Effector memory CD8-positive, alpha-beta T cell (primary cell): ENCODE measurements at regions not wholly inside any gene's neighbourhood (a gene's known extent, or its start where the extent isn't known, plus 50 kb on each side); places are given as distances from the start of the nearest gene placed in this dataset.
"Not testable (repeated sequence)": the region's sequence is repeated elsewhere in the genome, so short reads cannot be mapped to it uniquely, and the experiment has no call there.

ENCODE experiments used
- ATAC-seq: fragments of 150-1000 bp; cut with Tn5 transposase; replicated peaks from 2 replicates; pipeline ENCODE4 v1.10.0; 2021; ENCODE audit warnings: mild to moderate bottlenecking, moderate library complexity
- DNase-seq, 3 experiments: peaks; one replicate each; pipeline ENCODE4 v3.0.0; 2021
- H3K27ac Mint-ChIP-seq, 2 donors: one replicate each; pipeline ENCODE4 v1.8.0; 2022; ENCODE audit warnings: mild to moderate bottlenecking in 2 of 2, mixed read lengths in 2 of 2, moderate library complexity in 2 of 2
- H3K27me3 Mint-ChIP-seq, 2 donors: one replicate each; pipeline ENCODE4 v1.8.0; 2022; ENCODE audit warnings: mixed read lengths in 2 of 2
- H3K36me3 Mint-ChIP-seq: one replicate; pipeline ENCODE4 v1.8.0; 2022; ENCODE audit warnings: mild to moderate bottlenecking, moderate library complexity, mixed read lengths; ENCODE audit not compliant: insufficient read depth
- H3K4me1 Mint-ChIP-seq, 2 donors: one replicate each; pipeline ENCODE4 v1.8.0; 2022; ENCODE audit warnings: low read depth in 2 of 2, mixed read lengths in 2 of 2
- H3K4me3 Mint-ChIP-seq, 2 donors: one replicate each; pipeline ENCODE4 v1.8.0; 2022; ENCODE audit warnings: mild to moderate bottlenecking in 2 of 2, mixed read lengths in 2 of 2, moderate library complexity in 2 of 2
- H3K9me3 Mint-ChIP-seq, 2 donors: one replicate each; pipeline ENCODE4 v1.8.0; 2022; ENCODE audit warnings: mixed read lengths in 2 of 2

DNA sequence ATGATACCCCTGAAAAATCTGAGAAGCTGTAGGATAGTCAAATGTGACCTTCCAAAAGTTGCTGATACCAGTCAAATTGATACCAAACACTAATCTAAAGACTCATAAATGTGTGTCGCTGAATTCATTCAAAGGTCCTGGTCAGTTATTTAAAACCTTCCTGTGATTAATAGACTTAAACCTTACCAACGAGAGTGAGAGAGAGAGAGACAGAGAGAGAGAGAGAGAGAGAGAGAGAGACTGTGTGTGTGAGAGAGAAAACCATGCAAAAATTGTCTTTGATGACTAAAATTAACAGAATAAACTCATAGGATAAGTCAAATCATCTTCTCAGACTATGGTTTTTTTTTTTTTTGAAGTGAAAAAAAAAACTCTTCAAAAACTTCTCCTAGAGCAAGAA lies 370.9 kb upstream of the HS3ST5 start:
- no peak overlapping the region for H3K27ac Mint-ChIP-seq
- no peak overlapping the region for H3K4me3 Mint-ChIP-seq
- no peaks in the 10 kb centered on the region for H3K4me1 Mint-ChIP-seq
- H3K9me3 Mint-ChIP-seq = peaks cover 9 to 20% of the 10 kb centered on the region in 2 donors
- H3K36me3 Mint-ChIP-seq = no peaks in the 10 kb centered on the region
- no peaks in the 10 kb centered on the region for H3K27me3 Mint-ChIP-seq
- ATAC-seq = no peak
- DNase-seq = no peak

DNA sequence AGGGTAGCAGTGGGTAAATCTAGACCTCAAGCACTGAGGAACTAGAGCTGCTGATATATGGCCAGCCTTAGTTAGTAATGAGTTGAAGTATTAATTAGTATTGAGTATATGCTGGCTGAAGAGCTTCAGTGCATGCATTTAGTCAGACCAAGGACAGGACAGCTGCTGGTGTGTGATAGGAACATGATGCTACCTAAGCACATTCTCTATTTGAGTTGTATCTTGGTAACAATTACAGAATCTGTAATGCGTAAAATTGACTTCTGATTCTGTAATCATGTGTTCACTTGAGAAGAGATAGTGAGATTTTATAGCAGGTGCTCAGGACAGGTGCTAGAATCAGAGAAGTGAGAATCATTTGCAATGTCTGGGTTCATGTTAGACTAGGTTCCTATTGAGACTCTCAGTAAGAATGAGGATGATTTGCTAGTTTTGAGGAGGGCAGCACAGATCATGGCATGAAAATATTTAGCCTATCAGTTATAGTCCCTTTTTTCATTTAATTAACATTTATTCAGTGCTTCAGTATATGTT lies 369.4 kb upstream of the HS3ST5 start:
- no peak overlapping the region for H3K4me3 Mint-ChIP-seq
- H3K27ac Mint-ChIP-seq = no peak overlapping the region
- peaks cover 8 to 13% of the 10 kb centered on the region in 2 donors for H3K9me3 Mint-ChIP-seq
- H3K4me1 Mint-ChIP-seq = no peaks in the 10 kb centered on the region
- ATAC-seq (no peak), DNase-seq (no peak)
- H3K36me3 Mint-ChIP-seq = no peaks in the 10 kb centered on the region
- H3K27me3 Mint-ChIP-seq = no peaks in the 10 kb centered on the region

- H3K27me3 Mint-ChIP-seq = no peaks in the 10 kb centered on the region
- H3K36me3 Mint-ChIP-seq = no peaks in the 10 kb centered on the region
- H3K27ac Mint-ChIP-seq = no peak overlapping the region
- peaks cover 3 to 7% of the 10 kb centered on the region in 2 donors for H3K9me3 Mint-ChIP-seq
- no peak overlapping the region for H3K4me3 Mint-ChIP-seq
- H3K4me1 Mint-ChIP-seq = no peaks in the 10 kb centered on the region
- ATAC-seq (no peak), DNase-seq (no peak)
These were observed 364.3 kb upstream of the HS3ST5 start for GRCh38 chr6:114707081-114707620.

DNA sequence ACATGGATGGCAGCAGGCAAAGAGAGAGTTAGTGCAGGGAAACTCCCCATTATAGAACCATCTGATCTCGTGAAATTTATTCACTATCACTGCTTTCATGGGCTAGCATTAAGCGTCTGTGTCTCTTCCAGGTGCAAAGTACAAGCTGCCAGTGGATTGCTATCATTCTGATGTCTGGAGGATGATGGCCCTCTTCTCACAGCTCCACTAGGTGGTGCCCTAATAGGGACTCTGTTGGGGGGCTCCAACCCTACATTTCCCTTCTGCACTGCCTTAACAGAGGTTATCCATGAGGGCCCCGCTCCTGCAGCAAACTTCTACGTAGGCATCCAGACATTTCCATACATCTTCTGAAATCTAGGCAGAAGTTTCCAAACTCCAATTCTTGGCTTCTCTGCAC lies 347.8 kb upstream of the HS3ST5 start:
- Mint-ChIP-seq H3K4me1 (no peaks in the 10 kb centered on the region), H3K27me3 (no peaks in the 10 kb centered on the region), H3K27ac (no peak overlapping the region), H3K4me3 (no peak overlapping the region), H3K36me3 (no peaks in the 10 kb centered on the region), H3K9me3 (peaks cover 0 to 8% of the 10 kb centered on the region in 2 donors)
- no peak for ATAC-seq
- no peak for DNase-seq

GRCh38 chr6:114659513-114659912 lies 316.7 kb upstream of the HS3ST5 start:
- H3K36me3 Mint-ChIP-seq = no peaks in the 10 kb centered on the region
- no peak for ATAC-seq
- H3K4me3 Mint-ChIP-seq = no peak overlapping the region

DNA sequence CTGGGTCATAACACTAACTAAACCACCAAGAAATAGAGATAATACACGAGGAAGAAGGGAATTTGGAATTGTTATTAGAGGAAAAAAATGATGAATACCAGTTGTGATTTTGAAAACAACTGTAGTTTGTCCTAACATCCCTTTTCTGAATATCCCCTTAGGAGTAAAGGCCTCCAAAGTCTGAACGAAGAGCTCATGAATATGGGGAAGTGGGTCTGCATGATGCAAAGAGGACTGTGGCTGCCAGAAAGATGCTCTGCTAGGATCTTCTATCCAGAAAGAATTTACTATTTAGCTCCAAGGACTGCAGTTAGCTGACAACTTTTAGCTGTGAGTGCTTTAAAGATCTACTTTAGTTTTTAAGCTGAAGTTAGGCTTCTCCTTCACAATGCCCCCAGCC lies 308.8 kb upstream of the HS3ST5 start:
- H3K27ac Mint-ChIP-seq = no peak overlapping the region
- H3K4me1 Mint-ChIP-seq = no peaks in the 10 kb centered on the region

More at GRCh38 chr6:114659513-114659912, 316.7 kb upstream of the HS3ST5 start:
- no peak for DNase-seq
- Mint-ChIP-seq H3K4me1 (no peaks in the 10 kb centered on the region), H3K27ac (no peak overlapping the region), H3K27me3 (no peaks in the 10 kb centered on the region), H3K9me3 (peaks cover 10 to 20% of the 10 kb centered on the region in 2 donors)

DNA sequence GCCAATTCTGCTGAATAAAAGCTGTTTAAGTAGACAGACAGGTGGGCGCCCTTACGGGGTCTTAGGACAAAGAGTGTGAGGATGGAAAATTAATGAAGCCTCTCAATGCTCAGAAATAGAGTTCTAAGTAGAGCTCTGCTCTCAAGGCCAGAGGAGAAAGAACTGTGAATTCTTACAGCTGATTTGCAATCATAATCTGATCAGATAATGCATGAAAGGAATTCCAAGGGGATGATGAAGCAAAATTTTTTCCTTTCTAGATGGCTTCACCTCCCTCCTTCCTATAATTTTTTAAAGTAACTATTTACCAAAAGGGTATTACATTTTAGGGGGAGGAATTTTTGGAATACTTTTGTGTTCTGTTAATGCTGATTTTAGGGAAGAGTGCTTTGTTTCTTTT lies 308.1 kb upstream of the HS3ST5 start:
- DNase-seq (no peak), ATAC-seq (no peak)
- Mint-ChIP-seq H3K9me3 (peaks cover 12 to 15% of the 10 kb centered on the region in 2 donors), H3K4me3 (no peak overlapping the region), H3K36me3 (no peaks in the 10 kb centered on the region), H3K4me1 (no peaks in the 10 kb centered on the region), H3K27me3 (no peaks in the 10 kb centered on the region), H3K27ac (no peak overlapping the region)

More for the DNA sequence above, 308.8 kb upstream of the HS3ST5 start:
- DNase-seq (no peak), ATAC-seq (no peak)
- Mint-ChIP-seq H3K9me3 (peaks cover 11% of the 10 kb centered on the region in 2 donors), H3K4me3 (no peak overlapping the region), H3K27me3 (no peaks in the 10 kb centered on the region), H3K36me3 (no peaks in the 10 kb centered on the region)

DNA sequence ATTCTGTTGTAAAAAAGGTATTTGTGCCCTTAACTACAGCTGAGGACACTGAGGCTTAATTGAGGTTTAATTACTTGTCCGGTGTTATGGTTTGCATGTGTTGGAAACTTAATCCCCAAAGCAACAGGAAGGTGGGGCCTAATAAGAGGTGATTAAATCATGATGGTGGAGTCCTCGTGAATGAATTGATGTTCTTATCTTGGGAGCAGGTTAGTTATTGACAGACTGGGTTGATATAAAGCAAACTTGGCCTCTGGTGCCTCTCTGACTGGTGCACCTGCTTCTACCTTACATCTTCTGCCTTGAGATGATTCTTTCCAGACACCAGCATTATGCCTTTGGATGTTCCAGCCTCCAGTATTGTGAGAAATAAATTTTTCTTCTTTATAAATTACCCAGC lies 306.5 kb upstream of the HS3ST5 start:
- no peak for DNase-seq
- H3K9me3 Mint-ChIP-seq = peaks cover 12 to 15% of the 10 kb centered on the region in 2 donors
- no peaks in the 10 kb centered on the region for H3K4me1 Mint-ChIP-seq
- H3K27me3 Mint-ChIP-seq = no peaks in the 10 kb centered on the region
- no peaks in the 10 kb centered on the region for H3K36me3 Mint-ChIP-seq
- no peak for ATAC-seq
- H3K27ac Mint-ChIP-seq = no peak overlapping the region
- H3K4me3 Mint-ChIP-seq = no peak overlapping the region

GRCh38 chr6:114648847-114649246 lies 306.0 kb upstream of the HS3ST5 start:
- DNase-seq (no peak), ATAC-seq (no peak)
- Mint-ChIP-seq H3K4me1 (no peaks in the 10 kb centered on the region), H3K9me3 (peaks cover 12 to 15% of the 10 kb centered on the region in 2 donors), H3K27ac (no peak overlapping the region), H3K27me3 (no peaks in the 10 kb centered on the region), H3K36me3 (no peaks in the 10 kb centered on the region), H3K4me3 (no peak overlapping the region)

DNA sequence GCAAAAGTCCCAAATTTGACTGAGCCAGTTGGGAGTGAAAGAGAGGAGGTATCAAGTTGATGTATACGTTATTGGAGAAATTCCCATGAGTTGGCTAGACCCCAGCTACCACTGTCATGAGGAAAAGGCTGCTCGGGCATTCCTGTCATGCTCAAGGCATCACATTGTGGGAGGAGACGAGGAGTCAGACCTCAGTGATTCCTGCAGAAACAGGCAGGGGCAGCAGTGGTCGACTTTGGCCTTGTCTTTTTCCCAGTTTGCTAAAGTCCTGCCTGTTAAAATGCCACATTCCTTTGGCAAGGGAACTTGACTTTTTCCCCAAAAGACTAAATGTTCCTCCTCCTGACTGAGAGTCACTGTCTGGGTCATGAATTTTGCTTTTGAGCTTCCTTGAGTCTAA lies 295.5 kb upstream of the HS3ST5 start:
- Mint-ChIP-seq H3K4me1 (no peaks in the 10 kb centered on the region), H3K4me3 (no peak overlapping the region), H3K9me3 (peaks cover 0 to 7% of the 10 kb centered on the region in 2 donors), H3K36me3 (no peaks in the 10 kb centered on the region), H3K27me3 (no peaks in the 10 kb centered on the region), H3K27ac (no peak overlapping the region)
- ATAC-seq (no peak), DNase-seq (no peak)

DNA sequence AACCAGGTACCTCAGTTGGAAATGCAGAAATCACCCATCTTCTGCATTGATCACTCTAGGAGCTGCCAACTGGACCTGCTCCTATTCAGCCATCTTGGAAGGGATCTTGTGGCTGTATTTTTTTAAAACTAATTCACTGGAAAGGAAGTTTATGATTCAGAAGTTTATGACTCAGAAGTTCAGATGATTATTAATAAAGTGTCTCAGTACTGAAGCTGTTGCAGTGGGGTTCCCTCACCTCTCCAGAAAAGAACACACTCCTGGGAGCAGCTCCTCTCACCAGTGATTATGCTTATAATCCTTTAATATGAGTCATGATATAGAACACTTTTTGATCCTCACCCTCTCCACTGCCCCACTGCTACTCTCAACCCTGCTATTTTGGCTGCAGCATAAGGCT lies 291.2 kb upstream of the HS3ST5 start:
- ATAC-seq = no peak
- H3K27ac Mint-ChIP-seq = no peak overlapping the region
- no peaks in the 10 kb centered on the region for H3K27me3 Mint-ChIP-seq
- H3K4me1 Mint-ChIP-seq = no peaks in the 10 kb centered on the region
- no peak overlapping the region for H3K4me3 Mint-ChIP-seq
- H3K36me3 Mint-ChIP-seq = no peaks in the 10 kb centered on the region
- DNase-seq = no peak
- H3K9me3 Mint-ChIP-seq = peaks cover 9 to 16% of the 10 kb centered on the region in 2 donors

- not testable (repeated sequence) for DNase-seq, ATAC-seq, H3K36me3 Mint-ChIP-seq, H3K4me3 Mint-ChIP-seq, H3K27ac Mint-ChIP-seq, H3K4me1 Mint-ChIP-seq, H3K27me3 Mint-ChIP-seq
- peaks cover 8 to 29% of the 10 kb centered on the region in 2 donors for H3K9me3 Mint-ChIP-seq
These were observed 283.4 kb upstream of the HS3ST5 start for GRCh38 chr6:114626226-114626625.

DNA sequence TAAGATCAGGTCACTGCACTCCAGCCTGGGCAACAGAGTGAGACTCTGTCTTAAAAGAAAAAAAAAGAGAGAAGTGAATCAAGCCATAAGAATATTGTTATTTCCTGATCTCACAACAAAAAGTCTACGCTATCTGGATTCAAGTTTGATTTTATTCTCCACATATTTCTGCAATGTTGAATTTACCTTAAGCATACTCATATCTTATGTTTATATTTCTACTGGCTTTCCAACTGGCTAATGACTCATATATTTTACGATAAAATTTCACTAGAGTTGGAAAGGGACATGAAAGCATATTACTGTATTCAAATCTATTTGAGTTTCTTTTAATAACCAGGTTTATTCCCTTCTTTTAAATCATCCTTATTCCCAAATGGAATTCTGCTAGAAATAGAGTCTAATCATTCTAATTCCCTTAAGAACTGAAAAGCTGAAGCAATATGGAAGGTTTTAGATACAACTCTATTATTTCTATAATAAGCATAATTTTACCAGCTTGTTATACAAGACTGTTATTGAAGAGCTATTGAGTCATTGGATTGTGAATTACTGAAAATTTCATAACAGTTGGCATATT lies 276.9 kb upstream of the HS3ST5 start:
- Mint-ChIP-seq H3K4me3 (no peak overlapping the region), H3K36me3 (no peaks in the 10 kb centered on the region), H3K27me3 (no peaks in the 10 kb centered on the region), H3K4me1 (no peaks in the 10 kb centered on the region), H3K27ac (no peak overlapping the region), H3K9me3 (peaks cover 5 to 19% of the 10 kb centered on the region in 2 donors)
- no peak for DNase-seq
- ATAC-seq = no peak

GRCh38 chr6:114611696-114612095 lies 268.9 kb upstream of the HS3ST5 start:
- Mint-ChIP-seq H3K4me3 (no peak overlapping the region), H3K4me1 (no peaks in the 10 kb centered on the region), H3K36me3 (no peaks in the 10 kb centered on the region), H3K27ac (no peak overlapping the region), H3K27me3 (no peaks in the 10 kb centered on the region), H3K9me3 (peaks cover 6 to 23% of the 10 kb centered on the region in 2 donors)
- DNase-seq = no peak
- no peak for ATAC-seq
